ENCODE measurements at regions not wholly inside any gene's neighbourhood (a gene's known extent, or its start where the extent isn't known, plus 50 kb on each side); places are given as distances from the start of the nearest gene placed in this dataset.
"Not testable (repeated sequence)": the region's sequence is repeated elsewhere in the genome, so short reads cannot be mapped to it uniquely, and the experiment has no call there.

- TF ChIP-seq ZNF639 (tag by site-specific recombination; IDR thresholded peaks at IDR 0.05) = no peak
- no peak for TF ChIP-seq ZBTB1 (tag by site-specific recombination; IDR thresholded peaks at IDR 0.05)
- TF ChIP-seq SCRT1 (tag by site-specific recombination; IDR thresholded peaks at IDR 0.05; ENCODE audit: borderline replicate concordance) = no peak
- no peak for TF ChIP-seq TCF7L2 (IDR thresholded peaks at IDR 0.05; ENCODE audit: borderline replicate concordance, low read depth, low read length)
- no peak for TF ChIP-seq ZNF521 (tag by site-specific recombination; IDR thresholded peaks at IDR 0.05)
- no peak for TF ChIP-seq MYNN (tag by site-specific recombination; IDR thresholded peaks at IDR 0.05; ENCODE audit: borderline replicate concordance)
Measured at GRCh38 chr7:49706106-49706505, 67.3 kb upstream of the VWC2 start (continued).

- H3K27ac ChIP-seq (ENCODE audit: extremely low read depth, low read depth, low read length) = no peak overlapping the region
- CTCF ChIA-PET = no interaction called here
- H3K36me3 ChIP-seq (ENCODE audit: control insufficient read depth in 2 of 2, insufficient read depth in 1 of 2, low read length in 2 of 2) = no peaks in the 10 kb centered on the region
- POLR2A ChIA-PET = no interaction called here
- H3K4me1 ChIP-seq (ENCODE audit: control insufficient read depth, insufficient read depth, low read length) = no peaks in the 10 kb centered on the region
- TF ChIP-seq ZNF473 (tag by site-specific recombination; IDR thresholded peaks at IDR 0.05) (no peak), ZNF549 (tag by site-specific recombination; IDR thresholded peaks at IDR 0.05) (no peak), ZNF785 (tag by site-specific recombination; IDR thresholded peaks at IDR 0.05) (no peak), MYNN (tag by site-specific recombination; IDR thresholded peaks at IDR 0.05; ENCODE audit: borderline replicate concordance) (no peak), ZNF521 (tag by site-specific recombination; IDR thresholded peaks at IDR 0.05) (no peak)
- no peak overlapping the region for H3K4me3 ChIP-seq (ENCODE audit: low read depth, low read length)
- no peaks in the 10 kb centered on the region for H3K9me3 ChIP-seq (ENCODE audit: control insufficient read depth, insufficient read depth, low read depth, low read length)
Measured at GRCh38 chr7:49707891-49708290, 65.5 kb upstream of the VWC2 start.

- no peak for TF ChIP-seq ZNF169 (tag by site-specific recombination; IDR thresholded peaks at IDR 0.05)
- H3K4me1 ChIP-seq (ENCODE audit: control insufficient read depth, insufficient read depth, low read length) = no peaks in the 10 kb centered on the region
- H3K9me3 ChIP-seq (ENCODE audit: control insufficient read depth, insufficient read depth, low read depth, low read length) = no peaks in the 10 kb centered on the region
- ChIA-PET CTCF (no interaction called here), POLR2A (no interaction called here)
- no peak overlapping the region for H3K4me3 ChIP-seq (ENCODE audit: low read depth, low read length)
- no peak overlapping the region for H3K27ac ChIP-seq (ENCODE audit: extremely low read depth, low read depth, low read length)
- H3K36me3 ChIP-seq (ENCODE audit: control insufficient read depth in 2 of 2, insufficient read depth in 1 of 2, low read length in 2 of 2) = no peaks in the 10 kb centered on the region
Measured at GRCh38 chr7:49708590-49708989, 64.8 kb upstream of the VWC2 start.

GRCh38 chr7:49711072-49711723, 62.2 kb upstream of the VWC2 start:
- H3K4me3 ChIP-seq (ENCODE audit: low read depth, low read length); H3K4me1 ChIP-seq (ENCODE audit: control insufficient read depth, insufficient read depth, low read length); CTCF ChIA-PET; POLR2A ChIA-PET; H3K9me3 ChIP-seq (ENCODE audit: control insufficient read depth, insufficient read depth, low read depth, low read length); H3K36me3 ChIP-seq (ENCODE audit: control insufficient read depth in 2 of 2, insufficient read depth in 1 of 2, low read length in 2 of 2); H3K27ac ChIP-seq (ENCODE audit: extremely low read depth, low read depth, low read length): not testable (repeated sequence)

- no peak for TF ChIP-seq ZNF768 (tag by site-specific recombination; IDR thresholded peaks at IDR 0.05)
- no peak for TF ChIP-seq ZNF138 (tag by site-specific recombination; IDR thresholded peaks at IDR 0.05; ENCODE audit: borderline replicate concordance)
- CTCF ChIA-PET = no interaction called here
- H3K27ac ChIP-seq (ENCODE audit: extremely low read depth, low read depth, low read length) = no peak overlapping the region
- no peak overlapping the region for H3K4me3 ChIP-seq (ENCODE audit: low read depth, low read length)
- POLR2A ChIA-PET = no interaction called here
- no peaks in the 10 kb centered on the region for H3K36me3 ChIP-seq (ENCODE audit: control insufficient read depth in 2 of 2, insufficient read depth in 1 of 2, low read length in 2 of 2)
- no peaks in the 10 kb centered on the region for H3K9me3 ChIP-seq (ENCODE audit: control insufficient read depth, insufficient read depth, low read depth, low read length)
- H3K4me1 ChIP-seq (ENCODE audit: control insufficient read depth, insufficient read depth, low read length) = no peaks in the 10 kb centered on the region
Measured at GRCh38 chr7:49714182-49714581, 59.3 kb upstream of the VWC2 start.

GRCh38 chr7:49715486-49715885, 58.0 kb upstream of the VWC2 start:
- H3K4me1 ChIP-seq (ENCODE audit: control insufficient read depth, insufficient read depth, low read length) = no peaks in the 10 kb centered on the region
- H3K27ac ChIP-seq (ENCODE audit: extremely low read depth, low read depth, low read length) = no peak overlapping the region
- POLR2A ChIA-PET = no interaction called here
- CTCF ChIA-PET = no interaction called here
- H3K36me3 ChIP-seq (ENCODE audit: control insufficient read depth in 2 of 2, insufficient read depth in 1 of 2, low read length in 2 of 2) = no peaks in the 10 kb centered on the region
- TF ChIP-seq ZNF223 (tag by site-specific recombination; IDR thresholded peaks at IDR 0.05) (no peak), ZNF549 (tag by site-specific recombination; IDR thresholded peaks at IDR 0.05) (no peak), ZNF658 (tag by site-specific recombination; IDR thresholded peaks at IDR 0.05) (no peak)
- no peaks in the 10 kb centered on the region for H3K9me3 ChIP-seq (ENCODE audit: control insufficient read depth, insufficient read depth, low read depth, low read length)
- H3K4me3 ChIP-seq (ENCODE audit: low read depth, low read length) = no peak overlapping the region

Data from HEK293 (cell line).